ENCODE measurements at regions not wholly inside any gene's neighbourhood (a gene's known extent, or its start where the extent isn't known, plus 50 kb on each side); places are given as distances from the start of the nearest gene placed in this dataset.

DNA sequence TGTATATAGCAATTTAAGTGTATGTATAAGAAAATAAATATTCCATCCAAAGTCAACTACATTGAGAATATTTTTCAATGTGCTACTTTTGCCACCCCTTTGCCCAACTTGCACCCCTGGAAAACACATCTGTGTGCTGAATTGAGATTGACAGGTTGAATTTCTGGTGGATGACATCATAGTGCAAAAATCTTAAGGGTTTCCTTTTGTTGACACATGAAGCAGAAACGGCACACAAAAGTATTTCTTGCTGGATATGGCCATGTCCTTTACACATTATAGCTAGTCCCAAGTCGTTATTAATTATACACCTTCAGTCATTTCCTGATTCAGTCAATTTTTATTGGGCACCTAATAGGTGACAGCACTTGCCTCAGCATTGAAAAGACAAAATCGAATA, 188.7 kb upstream of the FBXL4 start:
- DNase-seq: no peak
- H3K27me3 ChIP-seq: peaks cover 0 to 11% (median 0%) of the 10 kb centered on the region in 3 donors
- intact Hi-C loops (cut with DNase I): no loop called here
- WGBS, 2 donors: 39 to 45% methylated on average over 3 of the region's 3 CpGs
- no peaks in the 10 kb centered on the region for H3K4me1 ChIP-seq
- no peak overlapping the region for H3K27ac ChIP-seq
- no peaks in the 10 kb centered on the region for H3K36me3 ChIP-seq
- TF ChIP-seq POLR2AphosphoS5 (IDR thresholded peaks at IDR 0.05) (no peak), POLR2A (IDR thresholded peaks at IDR 0.05) (no peak), EP300 (IDR thresholded peaks at IDR 0.05) (no peak)
- TF ChIP-seq, protein P1, sequence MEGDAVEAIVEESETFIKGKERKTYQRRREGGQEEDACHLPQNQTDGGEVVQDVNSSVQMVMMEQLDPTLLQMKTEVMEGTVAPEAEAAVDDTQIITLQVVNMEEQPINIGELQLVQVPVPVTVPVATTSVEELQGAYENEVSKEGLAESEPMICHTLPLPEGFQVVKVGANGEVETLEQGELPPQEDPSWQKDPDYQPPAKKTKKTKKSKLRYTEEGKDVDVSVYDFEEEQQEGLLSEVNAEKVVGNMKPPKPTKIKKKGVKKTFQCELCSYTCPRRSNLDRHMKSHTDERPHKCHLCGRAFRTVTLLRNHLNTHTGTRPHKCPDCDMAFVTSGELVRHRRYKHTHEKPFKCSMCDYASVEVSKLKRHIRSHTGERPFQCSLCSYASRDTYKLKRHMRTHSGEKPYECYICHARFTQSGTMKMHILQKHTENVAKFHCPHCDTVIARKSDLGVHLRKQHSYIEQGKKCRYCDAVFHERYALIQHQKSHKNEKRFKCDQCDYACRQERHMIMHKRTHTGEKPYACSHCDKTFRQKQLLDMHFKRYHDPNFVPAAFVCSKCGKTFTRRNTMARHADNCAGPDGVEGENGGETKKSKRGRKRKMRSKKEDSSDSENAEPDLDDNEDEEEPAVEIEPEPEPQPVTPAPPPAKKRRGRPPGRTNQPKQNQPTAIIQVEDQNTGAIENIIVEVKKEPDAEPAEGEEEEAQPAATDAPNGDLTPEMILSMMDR (IDR thresholded peaks at IDR 0.05): no peak
- H3K9me3 ChIP-seq: no peaks in the 10 kb centered on the region
- no peak overlapping the region for H3K4me3 ChIP-seq

DNA sequence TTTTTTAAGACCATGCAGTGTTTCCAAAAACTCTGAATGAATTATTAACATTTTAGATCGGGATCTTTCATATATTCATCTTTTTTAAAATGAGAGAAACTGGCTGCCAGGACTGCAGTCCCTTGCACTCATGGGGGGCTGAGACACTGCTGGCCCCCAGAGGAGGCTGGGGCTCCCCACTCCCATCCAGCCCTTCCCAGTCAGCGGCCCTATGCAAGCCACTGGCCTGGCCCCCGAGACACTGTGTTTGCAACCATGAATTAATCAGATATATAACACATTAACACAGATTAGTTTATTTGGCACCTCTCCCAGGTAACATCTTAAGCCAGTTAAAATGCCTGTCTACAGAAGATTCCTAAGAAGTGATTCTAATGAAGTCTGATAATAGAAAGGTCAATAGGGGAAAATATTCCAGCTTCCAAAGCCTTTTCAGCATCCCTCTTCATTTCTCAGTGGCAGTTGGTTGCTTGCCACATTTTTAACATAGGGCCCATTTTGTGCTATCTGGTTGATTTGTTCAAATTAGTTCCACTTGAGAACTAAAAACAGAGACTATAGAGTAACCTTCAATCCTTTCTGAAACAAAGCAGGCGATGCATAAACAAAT, 184.4 kb upstream of the FBXL4 start:
- H3K27ac ChIP-seq: no peak overlapping the region
- H3K36me3 ChIP-seq: no peaks in the 10 kb centered on the region
- peaks cover 0 to 4% (median 0%) of the 10 kb centered on the region in 3 donors for H3K27me3 ChIP-seq
- no peaks in the 10 kb centered on the region for H3K4me1 ChIP-seq
- 83 to 84% methylated on average over 4 of the region's 4 CpGs for WGBS, 2 donors
- no peak for DNase-seq
- no peak overlapping the region for H3K4me3 ChIP-seq
- TF ChIP-seq POLR2A (IDR thresholded peaks at IDR 0.05) (no peak), POLR2AphosphoS5 (IDR thresholded peaks at IDR 0.05) (no peak)
- H3K9me3 ChIP-seq: no peaks in the 10 kb centered on the region
- intact Hi-C loops (cut with DNase I): no loop called here

DNA sequence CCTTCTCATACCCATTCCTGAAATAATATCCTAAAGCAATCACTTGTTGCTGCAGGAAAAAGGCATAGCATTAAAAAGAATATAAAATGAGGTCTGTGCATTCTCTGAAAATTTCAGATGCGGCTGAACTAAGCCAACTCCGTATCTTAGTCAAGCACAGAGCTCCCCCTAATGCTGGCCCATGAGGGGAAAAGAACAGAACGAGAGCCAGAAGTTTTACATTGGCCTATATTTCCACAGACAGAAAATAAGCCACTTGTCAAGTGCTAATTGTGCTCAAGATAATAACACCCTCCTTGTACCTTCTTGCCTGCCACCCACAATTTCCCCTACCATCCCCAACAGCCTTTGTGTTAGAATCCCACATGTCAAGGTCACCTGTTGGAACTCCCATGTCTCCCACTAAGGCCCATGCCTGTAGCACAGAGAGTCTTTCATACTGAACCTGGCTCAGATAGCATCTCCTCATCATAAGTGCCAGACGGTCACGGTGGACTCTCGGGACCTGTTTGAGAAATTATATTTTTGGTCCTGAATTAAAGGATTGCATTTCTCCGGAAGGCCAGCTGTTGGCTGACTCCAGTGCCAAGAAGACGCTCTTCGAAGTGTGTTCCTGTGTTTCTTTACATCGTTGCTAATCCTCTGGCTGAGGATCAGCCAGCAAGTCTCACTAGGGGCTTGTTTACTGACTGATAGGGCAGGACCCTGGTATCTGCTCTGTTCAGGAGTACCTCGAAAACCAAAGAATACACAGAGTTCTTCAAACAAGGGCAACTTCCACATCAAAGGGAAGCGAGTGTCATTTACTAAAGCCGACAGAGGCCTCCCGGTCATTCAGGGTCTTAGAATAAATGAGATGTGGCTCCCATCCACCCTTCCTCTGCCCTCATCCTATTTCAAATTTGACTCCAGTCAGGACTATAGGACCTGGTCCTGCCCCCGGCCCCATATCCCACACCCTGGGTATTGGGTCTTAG, 183.4 kb upstream of the FBXL4 start:
- no peak for DNase-seq
- Histone ChIP-seq H3K4me1 (no peaks in the 10 kb centered on the region), H3K27me3 (no peaks in the 10 kb centered on the region), H3K27ac (no peak overlapping the region), H3K9me3 (no peaks in the 10 kb centered on the region), H3K36me3 (no peaks in the 10 kb centered on the region), H3K4me3 (no peak overlapping the region)
- intact Hi-C loops (cut with DNase I): no loop called here
- 68 to 74% methylated on average over 15 of the region's 15 CpGs for WGBS, 2 donors
- TF ChIP-seq EP300 (IDR thresholded peaks at IDR 0.05): no peak
- no peak for TF ChIP-seq POLR2AphosphoS5 (IDR thresholded peaks at IDR 0.05)
- TF ChIP-seq, protein P1 (IDR thresholded peaks at IDR 0.05): no peak
- TF ChIP-seq POLR2A (IDR thresholded peaks at IDR 0.05): no peak

DNA sequence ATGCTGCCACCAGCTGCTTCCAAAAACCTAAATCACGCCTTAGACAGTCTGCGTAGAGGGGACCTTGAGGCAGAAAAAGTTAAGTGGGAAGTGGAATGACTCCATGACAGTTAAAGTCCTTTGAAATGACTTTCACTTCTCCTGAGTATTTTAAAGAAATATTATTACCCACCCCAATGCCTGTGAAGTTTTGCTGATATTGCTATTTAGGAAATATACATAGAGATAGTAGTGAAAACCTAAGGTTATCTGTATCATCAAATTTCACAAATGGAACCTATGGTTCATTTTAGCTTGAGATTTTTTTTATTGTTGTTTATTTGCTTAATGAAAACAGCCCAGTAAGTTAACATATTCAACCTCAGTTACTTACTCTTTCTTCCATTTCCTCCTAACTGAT, 182.1 kb upstream of the FBXL4 start:
- H3K27ac ChIP-seq: no peak overlapping the region
- DNase-seq: no peak
- no peaks in the 10 kb centered on the region for H3K4me1 ChIP-seq
- no peaks in the 10 kb centered on the region for H3K27me3 ChIP-seq
- TF ChIP-seq POLR2AphosphoS5 (IDR thresholded peaks at IDR 0.05) (no peak), EP300 (IDR thresholded peaks at IDR 0.05) (no peak), POLR2A (IDR thresholded peaks at IDR 0.05) (no peak)
- TF ChIP-seq, protein P1 (IDR thresholded peaks at IDR 0.05): no peak
- WGBS, 2 donors: 89 to 96% methylated on average over 2 of the region's 2 CpGs
- H3K9me3 ChIP-seq: no peaks in the 10 kb centered on the region
- intact Hi-C loops (cut with DNase I): no loop called here
- no peaks in the 10 kb centered on the region for H3K36me3 ChIP-seq
- no peak overlapping the region for H3K4me3 ChIP-seq

DNA sequence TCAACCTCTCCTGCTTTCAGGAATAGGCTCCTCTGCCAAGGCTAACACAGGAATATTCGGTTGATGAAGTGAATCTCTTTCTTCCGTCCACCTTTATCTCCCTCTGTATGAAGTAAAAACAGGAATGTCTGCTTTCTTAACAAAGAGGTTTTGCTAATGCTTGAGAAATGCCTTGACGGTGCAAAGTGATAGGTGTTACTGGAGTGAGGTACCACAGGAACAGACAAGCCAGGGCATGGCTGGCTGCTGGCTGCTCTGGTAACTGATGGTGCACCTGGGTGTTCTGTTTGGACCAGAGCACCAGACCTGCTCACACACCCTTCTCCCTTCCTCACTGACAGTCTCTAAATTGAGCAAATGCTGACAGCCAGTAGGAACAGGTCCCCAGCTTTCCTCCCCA, 174.0 kb upstream of the FBXL4 start:
- WGBS, 2 donors: 47 to 54% methylated on average over 3 of the region's 3 CpGs
- no peak for DNase-seq
- Histone ChIP-seq H3K36me3 (no peaks in the 10 kb centered on the region), H3K27ac (no peak overlapping the region), H3K4me1 (no peaks in the 10 kb centered on the region), H3K27me3 (no peaks in the 10 kb centered on the region), H3K9me3 (no peaks in the 10 kb centered on the region), H3K4me3 (no peak overlapping the region)
- TF ChIP-seq EP300 (IDR thresholded peaks at IDR 0.05) (no peak), POLR2AphosphoS5 (IDR thresholded peaks at IDR 0.05) (no peak), POLR2A (IDR thresholded peaks at IDR 0.05) (no peak)
- TF ChIP-seq, protein P1 (IDR thresholded peaks at IDR 0.05): no peak
- intact Hi-C loops (cut with DNase I): no loop called here
